H1 (cell line): ENCODE measurements at regions not wholly inside any gene's neighbourhood (a gene's known extent, or its start where the extent isn't known, plus 50 kb on each side); places are given as distances from the start of the nearest gene placed in this dataset.

ENCODE experiments used
- EP300 ChIP-seq, 2 experiments: IDR thresholded peaks; 1 replicate in 1 of 2; 2 replicates in 1 of 2; pipeline ENCODE4 v1.6.1; 2011 to 2012; ENCODE audit warnings: low read depth in 2 of 2, low read length in 2 of 2, mild to moderate bottlenecking in 2 of 2, borderline replicate concordance in 1 of 2, inconsistent platforms in 1 of 2, moderate library complexity in 1 of 2
- GABPA ChIP-seq: IDR thresholded peaks from 2 replicates; pipeline ENCODE4 v1.6.1; 2011; ENCODE audit warnings: mild to moderate bottlenecking, low read length, moderate library complexity, borderline replicate concordance; ENCODE audit not compliant: insufficient read depth
- POLR2A ChIP-seq, 2 experiments: IDR thresholded peaks; 1 replicate in 1 of 2; 2 replicates in 1 of 2; pipeline ENCODE4 v1.6.1; 2011; ENCODE audit warnings: low read depth in 2 of 2, low read length in 2 of 2, mild to moderate bottlenecking in 2 of 2; ENCODE audit errors: control extremely low read depth in 1 of 2
- ZNF274 ChIP-seq: IDR thresholded peaks from 2 replicates; pipeline ENCODE4 v1.7.0; 2012; ENCODE audit warnings: low read length, borderline replicate concordance; ENCODE audit errors: extremely low read depth

DNA sequence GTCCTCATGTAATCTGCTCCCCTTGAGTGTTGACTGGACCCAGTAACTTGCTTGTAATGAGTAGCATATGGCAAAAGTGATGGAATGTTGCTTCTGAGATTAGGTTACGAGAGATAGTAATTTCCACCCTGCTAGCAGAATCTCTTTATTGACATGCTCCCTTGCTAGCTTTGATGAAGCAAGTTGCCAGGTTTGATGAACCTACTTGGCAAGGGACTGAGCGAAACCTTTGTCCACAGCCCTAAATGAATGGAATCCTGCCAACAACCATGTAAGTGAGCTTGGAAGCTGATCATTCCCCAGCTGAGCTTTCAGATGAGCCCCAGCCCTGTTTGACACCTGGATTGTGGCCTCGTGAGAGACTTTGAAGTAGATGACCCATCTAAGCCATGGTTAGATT lies 120.8 kb upstream of the PLXNC1 start (continued):
- no peak for TF ChIP-seq GABPA
- no peak for TF ChIP-seq POLR2A (IDR thresholded peaks at IDR 0.05; ENCODE audit: control extremely low read depth in 1 of 2, low read depth in 2 of 2, low read length in 2 of 2)
- no peak for TF ChIP-seq EP300 (IDR thresholded peaks at IDR 0.05; ENCODE audit: borderline replicate concordance in 1 of 2, low read depth in 2 of 2, low read length in 2 of 2)
- TF ChIP-seq ZNF274: no peak
